Tongue (tissue), 1 donor: ENCODE measurements at regions not wholly inside any gene's neighbourhood (a gene's known extent, or its start where the extent isn't known, plus 50 kb on each side); places are given as distances from the start of the nearest gene placed in this dataset.

Experiments
- DNase-seq: peaks from one replicate; pipeline ENCODE4 v3.0.0-alpha.2; 2015

GRCh38 chr6:112735129-112735528 is 388.0 kb downstream of the RFPL4B start:
- no peak for DNase-seq

- DNase-seq: no peak
These were observed 392.6 kb downstream of the RFPL4B start for GRCh38 chr6:112739766-112740165.

GRCh38 chr6:112743323-112743722 is 396.2 kb downstream of the RFPL4B start:
- no peak for DNase-seq

- DNase-seq: no peak
These were observed 397.7 kb downstream of the RFPL4B start for GRCh38 chr6:112744827-112745226.

- no peak for DNase-seq
These were observed 398.6 kb downstream of the RFPL4B start for GRCh38 chr6:112745765-112746164.

- no peak for DNase-seq
These were observed 402.5 kb downstream of the RFPL4B start for GRCh38 chr6:112749673-112750072.

- no peak for DNase-seq
These were observed 405.2 kb downstream of the RFPL4B start for GRCh38 chr6:112752305-112752704.

GRCh38 chr6:112752791-112753190 is 405.7 kb downstream of the RFPL4B start:
- DNase-seq: no peak

GRCh38 chr6:112760831-112761230 is 413.7 kb downstream of the RFPL4B start:
- no peak for DNase-seq

- no peak for DNase-seq
These were observed 414.6 kb downstream of the RFPL4B start for GRCh38 chr6:112761740-112762139.

- no peak for DNase-seq
These were observed 417.2 kb downstream of the RFPL4B start for GRCh38 chr6:112764377-112764776.

- no peak for DNase-seq
These were observed 423.2 kb downstream of the RFPL4B start for GRCh38 chr6:112770308-112770707.

- no peak for DNase-seq
These were observed 426.1 kb downstream of the RFPL4B start for GRCh38 chr6:112773187-112773586.

GRCh38 chr6:112774319-112774718 is 427.2 kb downstream of the RFPL4B start:
- DNase-seq: no peak

- peak; percentile 89 for DNase-seq
These were observed 433.5 kb downstream of the RFPL4B start for GRCh38 chr6:112780498-112781096.

GRCh38 chr6:112781241-112781640 is 434.1 kb downstream of the RFPL4B start:
- peak; percentile 28 for DNase-seq

GRCh38 chr6:112785408-112785807 is 438.3 kb downstream of the RFPL4B start:
- DNase-seq: no peak

- no peak for DNase-seq
These were observed 439.7 kb downstream of the RFPL4B start for GRCh38 chr6:112786801-112787200.

GRCh38 chr6:112787371-112787770 is 440.2 kb downstream of the RFPL4B start:
- peak; percentile 35 for DNase-seq

- no peak for DNase-seq
These were observed 448.2 kb downstream of the RFPL4B start for GRCh38 chr6:112795316-112795715.

GRCh38 chr6:112796712-112797111 is 449.6 kb downstream of the RFPL4B start:
- no peak for DNase-seq

GRCh38 chr6:112799889-112800288 is 452.8 kb downstream of the RFPL4B start:
- DNase-seq: no peak

- DNase-seq: no peak
These were observed 453.3 kb downstream of the RFPL4B start for GRCh38 chr6:112800439-112800838.

GRCh38 chr6:112800916-112801315 is 453.8 kb downstream of the RFPL4B start:
- no peak for DNase-seq
